H1 (cell line): ENCODE measurements at regions not wholly inside any gene's neighbourhood (a gene's known extent, or its start where the extent isn't known, plus 50 kb on each side); places are given as distances from the start of the nearest gene placed in this dataset.

Source experiments
- CTCF ChIA-PET: fragments of 300-600 bp; sonication (Branson Sonifier 250); formaldehyde crosslinking; loops from one replicate; lab custom pipeline; 2021; ENCODE audit not compliant: partially characterized antibody; lab: Charles Lee
- POLR2A ChIA-PET: fragments of 300-600 bp; sonication (Branson Sonifier 250); formaldehyde crosslinking; loops from one replicate; lab custom pipeline; 2021; ENCODE audit warnings: inconsistent platforms; ENCODE audit not compliant: partially characterized antibody; lab: Charles Lee
- DNase-seq, 2 experiments: peaks; one replicate each; pipeline versions ENCODE4 v3.0.0 to v3.0.0-alpha.2; 2010 to 2022; ENCODE audit warnings: low spot score in 2 of 2, low read depth in 1 of 2, mixed read lengths in 1 of 2
- FAIRE-seq: peaks from 2 replicates; lab custom pipeline; 2011; peaks lifted over from hg19 to GRCh38; lab: Jason Lieb, UNC
- H2AFZ ChIP-seq: 2 replicates; pipeline ENCODE4 v1.8.1; 2012; ENCODE audit warnings: low read length, inconsistent platforms
- H2AK5ac ChIP-seq: 2 replicates; pipeline ENCODE4 v1.6.1; 2013; ENCODE audit warnings: low read depth, low read length
- H2BK120ac ChIP-seq: replicated peaks from 2 replicates; pipeline ENCODE3; 2013; ENCODE audit warnings: low read depth, low read length, inconsistent platforms
- H2BK12ac ChIP-seq: 2 replicates; pipeline ENCODE4 v1.6.1; 2013; ENCODE audit warnings: low read depth, low read length
- H2BK15ac ChIP-seq: 2 replicates; pipeline ENCODE4 v1.6.1; 2013; ENCODE audit warnings: low read length
- H2BK20ac ChIP-seq: 2 replicates; pipeline ENCODE4 v1.6.1; 2013; ENCODE audit warnings: low read length
- H2BK5ac ChIP-seq: 2 replicates; pipeline ENCODE4 v1.6.1; 2013; ENCODE audit warnings: low read depth, low read length
- H3K14ac ChIP-seq: 2 replicates; pipeline ENCODE4 v1.6.1; 2013; ENCODE audit warnings: inconsistent platforms; ENCODE audit not compliant: insufficient read length
- H3K18ac ChIP-seq: 2 replicates; pipeline ENCODE4 v1.6.1; 2013; ENCODE audit warnings: low read length; ENCODE audit errors: extremely low read depth
- H3K23ac ChIP-seq: 2 replicates; pipeline ENCODE4 v1.6.1; 2013; ENCODE audit warnings: inconsistent platforms; ENCODE audit not compliant: insufficient read length
- H3K23me2 ChIP-seq: 2 replicates; pipeline ENCODE4 v1.6.1; 2013; ENCODE audit warnings: low read depth, low read length
- H3K27ac ChIP-seq: 2 replicates; pipeline ENCODE4 v1.6.1; 2011; ENCODE audit warnings: low read depth, low read length, inconsistent platforms
- H3K27me3 ChIP-seq, 4 experiments: replicated peaks in 1 of 4; 1 replicate in 1 of 4; 2 replicates in 3 of 4; pipeline versions ENCODE4 v1.6.1 to v1.8.1; 2011 to 2013; ENCODE audit warnings: low read length in 3 of 4, mild to moderate bottlenecking in 3 of 4, inconsistent platforms in 2 of 4, mixed read lengths in 2 of 4, moderate library complexity in 1 of 4; ENCODE audit not compliant: control insufficient read depth in 3 of 4, insufficient read depth in 3 of 4; ENCODE audit errors: extremely low read depth in 1 of 4
- H3K36me3 ChIP-seq, 4 experiments: 2 replicates each; pipeline versions ENCODE4 v1.6.1 to v1.8.1; 2011 to 2013; ENCODE audit warnings: mild to moderate bottlenecking in 4 of 4, low read length in 3 of 4, moderate library complexity in 2 of 4, control low read depth in 1 of 4, inconsistent platforms in 1 of 4; ENCODE audit not compliant: insufficient read depth in 4 of 4, control insufficient read depth in 2 of 4
- H3K4ac ChIP-seq: replicated peaks from 2 replicates; pipeline ENCODE3; 2013; ENCODE audit warnings: low read length, low read depth, mixed read lengths, inconsistent platforms; ENCODE audit not compliant: insufficient read length
- H3K4me1 ChIP-seq, 4 experiments: replicated peaks in 1 of 4; 1 replicate in 1 of 4; 2 replicates in 3 of 4; pipeline versions ENCODE4 v1.6.1 to v1.8.1; 2011 to 2013; ENCODE audit warnings: low read length in 3 of 4, inconsistent platforms in 2 of 4, mixed read lengths in 1 of 4; ENCODE audit not compliant: insufficient read depth in 4 of 4, control insufficient read depth in 3 of 4
- H3K4me2 ChIP-seq, 2 experiments: 2 replicates each; pipeline versions ENCODE4 v1.6.1 to v1.8.1; 2011 to 2013; ENCODE audit warnings: low read depth in 2 of 2, low read length in 2 of 2, control low read depth in 1 of 2, inconsistent platforms in 1 of 2, mild to moderate bottlenecking in 1 of 2; ENCODE audit not compliant: insufficient read depth in 1 of 2
- H3K4me3 ChIP-seq, 4 experiments: fragments of 200-600, 300-600 bp in 1 of 4; sonication (generic), shearing (Covaris generic), sonication (Bioruptor Twin) in 1 of 4; 2 replicates each; pipeline versions ENCODE4 v1.5.1 to v1.8.1; 2011 to 2016; ENCODE audit warnings: low read length in 4 of 4, low read depth in 3 of 4, control low read depth in 2 of 4, inconsistent platforms in 2 of 4, mild to moderate bottlenecking in 2 of 4, mixed read lengths in 1 of 4, moderate library complexity in 1 of 4; ENCODE audit not compliant: insufficient read depth in 2 of 4; ENCODE audit errors: extremely low read depth in 1 of 4
- H3K56ac ChIP-seq: replicated peaks from 2 replicates; pipeline ENCODE3; 2013; ENCODE audit warnings: low read depth, mild to moderate bottlenecking, mixed read lengths, low read length, inconsistent platforms; ENCODE audit not compliant: insufficient read length
- H3K79me1 ChIP-seq: 2 replicates; pipeline ENCODE4 v1.6.1; 2013; ENCODE audit warnings: low read depth, low read length, control low read depth
- H3K79me2 ChIP-seq, 2 experiments: 2 replicates each; pipeline versions ENCODE4 v1.6.1 to v1.8.1; 2012 to 2013; ENCODE audit warnings: low read length in 2 of 2, mild to moderate bottlenecking in 2 of 2, inconsistent platforms in 1 of 2; ENCODE audit not compliant: insufficient read depth in 2 of 2, control insufficient read depth in 1 of 2
- H3K9ac ChIP-seq, 4 experiments: replicated peaks in 1 of 4; 1 replicate in 1 of 4; 2 replicates in 3 of 4; pipeline versions ENCODE4 v1.6.1 to v1.8.1; 2011 to 2013; ENCODE audit warnings: low read depth in 3 of 4, low read length in 3 of 4, control low read depth in 2 of 4, mild to moderate bottlenecking in 2 of 4, moderate library complexity in 2 of 4, inconsistent platforms in 1 of 4; ENCODE audit errors: extremely low read depth in 1 of 4
- H3K9me3 ChIP-seq, 2 experiments: 2 replicates each; pipeline versions ENCODE4 v1.6.1 to v1.8.1; 2012 to 2013; ENCODE audit warnings: mild to moderate bottlenecking in 2 of 2, moderate library complexity in 2 of 2, control low read depth in 1 of 2, inconsistent platforms in 1 of 2, low read depth in 1 of 2, low read length in 1 of 2, mixed read lengths in 1 of 2; ENCODE audit not compliant: insufficient read depth in 2 of 2
- H4K20me1 ChIP-seq, 2 experiments: replicated peaks in 1 of 2; 2 replicates each; pipeline versions ENCODE3 to v1.8.1; 2011 to 2013; ENCODE audit warnings: inconsistent platforms in 2 of 2, low read length in 2 of 2, mild to moderate bottlenecking in 1 of 2; ENCODE audit not compliant: insufficient read depth in 2 of 2, control insufficient read depth in 1 of 2
- H4K5ac ChIP-seq: 2 replicates; pipeline ENCODE4 v1.6.1; 2013; ENCODE audit warnings: low read length, low read depth, mixed read lengths, inconsistent platforms; ENCODE audit not compliant: insufficient read length
- H4K8ac ChIP-seq: 2 replicates; pipeline ENCODE4 v1.8.0; 2013; ENCODE audit warnings: mild to moderate bottlenecking, moderate library complexity, low read length, inconsistent platforms; ENCODE audit not compliant: insufficient read depth; ENCODE audit errors: extremely low read depth
- H4K91ac ChIP-seq: replicated peaks from 2 replicates; pipeline ENCODE3; 2013; ENCODE audit warnings: low read length, mixed read lengths, inconsistent platforms; ENCODE audit not compliant: insufficient read length
- HDAC6 ChIP-seq: IDR thresholded peaks from one replicate; pipeline ENCODE4 v1.7.1; 2012; ENCODE audit warnings: low read depth, mild to moderate bottlenecking, inconsistent platforms, low read length, moderate library complexity
- SP4 ChIP-seq: IDR thresholded peaks from 2 replicates; pipeline ENCODE4 v1.6.1; 2012; ENCODE audit warnings: low read length, inconsistent platforms
- ZNF274 ChIP-seq: IDR thresholded peaks from 2 replicates; pipeline ENCODE4 v1.7.0; 2012; ENCODE audit warnings: low read length, borderline replicate concordance; ENCODE audit errors: extremely low read depth
- WGBS, 2 experiments: shearing (Covaris generic) in 1 of 2; methylation state at CpG; one replicate each; pipeline versions ENCODE4 v1.1.6 to v1.1.7; 2013 to 2015; ENCODE audit warnings: low lambda C conversion rate in 2 of 2, mixed read lengths in 2 of 2, inconsistent platforms in 1 of 2, low coverage in 1 of 2, missing lambda C conversion rate in 1 of 2; ENCODE audit not compliant: insufficient replicate concordance in 2 of 2, insufficient coverage in 1 of 2, insufficient read length in 1 of 2; ENCODE audit errors: extremely low coverage in 1 of 2, missing lambda C conversion rate in 1 of 2; 5-methylcytosine and 5-hydroxymethylcytosine counted together

- Histone ChIP-seq H3K23me2 (no peaks in the 10 kb centered on the region), H3K79me1 (no peaks in the 10 kb centered on the region), H3K27me3 (no peaks in the 10 kb centered on the region), H3K36me3 (no peaks in the 10 kb centered on the region), H4K5ac (no peak overlapping the region), H2BK15ac (no peak overlapping the region), H4K8ac (no peak overlapping the region), H2BK120ac (no peak overlapping the region), H3K9ac (no peak overlapping the region), H2BK5ac (no peak overlapping the region), H3K4me2 (no peak overlapping the region), H4K91ac (no peak overlapping the region), H2BK12ac (no peak overlapping the region), H3K56ac (no peak overlapping the region), H3K4me1 (no peaks in the 10 kb centered on the region), H3K4me3 (no peak overlapping the region), H3K18ac (no peak overlapping the region), H2BK20ac (no peak overlapping the region), H3K79me2 (no peaks in the 10 kb centered on the region), H3K14ac (no peak overlapping the region), H4K20me1 (no peaks in the 10 kb centered on the region), H3K27ac (no peak overlapping the region), H3K23ac (no peak overlapping the region), H3K9me3 (no peaks in the 10 kb centered on the region), H3K4ac (no peak overlapping the region), H2AK5ac (no peak overlapping the region), H2AFZ (no peak overlapping the region)
- TF ChIP-seq ZNF274 (no peak), HDAC6 (no peak), SP4 (no peak)
- FAIRE-seq (no peak), DNase-seq (no peak)
- ChIA-PET CTCF (no interaction called here), POLR2A (no interaction called here)
- 94% methylated on average over 2 of the region's 2 CpGs; no CpG with 5 or more reads in 1 of the 2 experiments for WGBS, 2 experiments
These were observed 656.0 kb downstream of the OTOL1 start for GRCh38 chr3:162152636-162153035.
